ENCODE measurements at regions not wholly inside any gene's neighbourhood (a gene's known extent, or its start where the extent isn't known, plus 50 kb on each side); places are given as distances from the start of the nearest gene placed in this dataset.

DNA sequence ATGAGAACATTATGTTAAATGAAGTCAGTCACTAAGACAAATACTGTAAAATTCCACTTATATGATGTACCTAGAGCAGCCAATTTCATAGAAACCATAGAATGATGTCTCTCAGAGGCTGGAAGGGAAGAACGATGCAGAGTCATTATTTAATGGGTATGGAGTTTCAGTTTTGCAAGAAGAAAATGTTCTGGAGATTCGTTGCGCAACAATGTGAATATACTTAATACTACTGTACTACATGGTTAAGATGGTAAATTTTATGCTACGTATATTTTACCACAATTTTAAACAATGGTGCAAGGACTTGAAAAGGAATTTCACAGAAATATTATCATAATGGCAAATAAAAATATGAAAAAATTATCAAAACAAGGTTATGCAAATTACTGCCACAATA, 972.6 kb downstream of the KCNMA1 start:
- Histone ChIP-seq H2BK20ac (ENCODE audit: low read length) (no peak overlapping the region), H2BK5ac (ENCODE audit: low read depth, low read length) (no peak overlapping the region), H2BK120ac (replicated peaks; ENCODE audit: low read depth, low read length) (no peak overlapping the region), H3K23me2 (ENCODE audit: low read depth, low read length) (no peaks in the 10 kb centered on the region), H3K27me3 (replicated peaks in 1 of 4; ENCODE audit: control insufficient read depth in 3 of 4, extremely low read depth in 1 of 4, insufficient read depth in 3 of 4, low read length in 3 of 4) (no peaks in the 10 kb centered on the region), H3K14ac (ENCODE audit: insufficient read length) (no peak overlapping the region), H3K4ac (replicated peaks; ENCODE audit: insufficient read length, low read depth, low read length) (no peak overlapping the region), H3K9ac (replicated peaks in 1 of 4; ENCODE audit: extremely low read depth in 1 of 4, low read depth in 3 of 4, low read length in 3 of 4) (no peak overlapping the region), H3K79me2 (ENCODE audit: control insufficient read depth in 1 of 2, insufficient read depth in 2 of 2, low read length in 2 of 2) (no peaks in the 10 kb centered on the region), H2BK12ac (ENCODE audit: low read depth, low read length) (no peak overlapping the region), H3K27ac (ENCODE audit: low read depth, low read length) (no peak overlapping the region), H3K4me1 (replicated peaks in 1 of 4; ENCODE audit: control insufficient read depth in 3 of 4, insufficient read depth in 4 of 4, low read length in 3 of 4) (no peaks in the 10 kb centered on the region), H3K4me3 (ENCODE audit: extremely low read depth in 1 of 4, insufficient read depth in 2 of 4, low read depth in 3 of 4, low read length in 4 of 4) (no peak overlapping the region), H3K18ac (ENCODE audit: extremely low read depth, low read length) (no peak overlapping the region), H3K23ac (ENCODE audit: insufficient read length) (no peak overlapping the region), H3K4me2 (ENCODE audit: insufficient read depth in 1 of 2, low read depth in 2 of 2, low read length in 2 of 2) (no peak overlapping the region), H4K8ac (ENCODE audit: extremely low read depth, insufficient read depth, low read length) (no peak overlapping the region), H3K79me1 (ENCODE audit: low read depth, low read length) (no peaks in the 10 kb centered on the region), H2BK15ac (ENCODE audit: low read length) (no peak overlapping the region), H2AK5ac (ENCODE audit: low read depth, low read length) (no peak overlapping the region), H2AFZ (ENCODE audit: low read length) (no peak overlapping the region), H3K36me3 (ENCODE audit: control insufficient read depth in 2 of 4, insufficient read depth in 4 of 4, low read length in 3 of 4) (no peaks in the 10 kb centered on the region), H4K91ac (replicated peaks; ENCODE audit: insufficient read length, low read length) (no peak overlapping the region), H3K9me3 (ENCODE audit: insufficient read depth in 2 of 2, low read depth in 1 of 2, low read length in 1 of 2) (no peaks in the 10 kb centered on the region), H4K5ac (ENCODE audit: insufficient read length, low read depth, low read length) (no peak overlapping the region), H4K20me1 (replicated peaks in 1 of 2; ENCODE audit: control insufficient read depth in 1 of 2, insufficient read depth in 2 of 2, low read length in 2 of 2) (no peaks in the 10 kb centered on the region), H3K56ac (replicated peaks; ENCODE audit: insufficient read length, low read depth, low read length) (no peak overlapping the region)
- TF ChIP-seq EGR1 (IDR thresholded peaks at IDR 0.05; ENCODE audit: borderline replicate concordance, low read depth, low read length), result no peak
- peak; percentile 84; the same call in 1 of the 2 replicates for TF ChIP-seq CEBPB (IDR thresholded peaks at IDR 0.05; ENCODE audit: low read depth, low read length)
- POLR2A ChIA-PET (ENCODE audit: partially characterized antibody), result no interaction called here
- FAIRE-seq (no peak), DNase-seq (ENCODE audit: low read depth in 1 of 2, low spot score in 2 of 2) (no peak)
- 98% methylated on average over 4 of the region's 4 CpGs; no CpG with 5 or more reads in 1 of the 2 experiments for WGBS, 2 experiments (ENCODE audit: extremely low coverage in 1 of 2, insufficient coverage in 1 of 2, insufficient read length in 1 of 2, insufficient replicate concordance in 2 of 2, low coverage in 1 of 2, low lambda C conversion rate in 2 of 2, missing lambda C conversion rate in 1 of 2)
- CTCF ChIA-PET (ENCODE audit: partially characterized antibody), result no interaction called here
